Panc1 (cell line): ENCODE measurements at regions not wholly inside any gene's neighbourhood (a gene's known extent, or its start where the extent isn't known, plus 50 kb on each side); places are given as distances from the start of the nearest gene placed in this dataset.

Experiments used
- ATAC-seq: fragments of 200-7000 bp; cut with Tn5 transposase; 2 replicates; pipeline ENCODE4 v1.9.1; 2020; ENCODE audit warnings: mild to moderate bottlenecking, moderate library complexity
- BruUV-seq: library from RNA; stranded (reverse); fragments of 400-500 nt; replicated peaks from 2 replicates; lab custom pipeline; 2021; lab: Mats Ljungman, UMichigan
- CTCF ChIA-PET: fragments of 300-600 bp; sonication (Branson Sonifier 250); formaldehyde crosslinking; loops from one replicate; lab custom pipeline; 2022; ENCODE audit warnings: antibody characterized with exemption; lab: Charles Lee
- POLR2A ChIA-PET: fragments of 300-600 bp; sonication (Branson Sonifier 250); formaldehyde crosslinking; loops from one replicate; lab custom pipeline; 2022; ENCODE audit warnings: antibody characterized with exemption; lab: Charles Lee
- DNase-seq: peaks from one replicate; pipeline ENCODE4 v3.0.0-alpha.2; 2010; ENCODE audit warnings: low read depth, low spot score
- H3K27ac ChIP-seq: 2 replicates; pipeline ENCODE4 v1.5.1; 2011; ENCODE audit warnings: mild to moderate bottlenecking, low read length, inconsistent platforms
- H3K27me3 ChIP-seq: fragments of 200-500 bp; sonication (Bioruptor generic); 2 replicates; pipeline ENCODE4 v1.6.0; 2014; ENCODE audit warnings: low read length, inconsistent platforms; ENCODE audit not compliant: control insufficient read depth, insufficient read depth
- H3K36me3 ChIP-seq: fragments of 200-500 bp; sonication (Bioruptor generic); 2 replicates; pipeline ENCODE4 v1.5.1; 2014; ENCODE audit warnings: inconsistent platforms, mild to moderate bottlenecking, low read length, moderate library complexity; ENCODE audit not compliant: control insufficient read depth, insufficient read depth
- H3K4me1 ChIP-seq: 2 replicates; pipeline ENCODE4 v1.5.1; 2011; ENCODE audit warnings: inconsistent platforms, mild to moderate bottlenecking, low read length, moderate library complexity; ENCODE audit not compliant: control insufficient read depth, insufficient read depth
- H3K4me3 ChIP-seq, 2 experiments: 2 replicates each; pipeline ENCODE4 v1.5.1; 2011 to 2012; ENCODE audit warnings: low read depth in 2 of 2, low read length in 2 of 2, mild to moderate bottlenecking in 2 of 2, inconsistent platforms in 1 of 2, moderate library complexity in 1 of 2
- H3K9me3 ChIP-seq: fragments of 200-500 bp; sonication (Bioruptor generic); 2 replicates; pipeline ENCODE4 v1.5.1; 2014; ENCODE audit warnings: low read depth, mild to moderate bottlenecking, inconsistent platforms, low read length, moderate library complexity; ENCODE audit not compliant: control insufficient read depth, insufficient read depth
- CTCF ChIP-seq: fragments of 450-650 bp; IDR thresholded peaks from 2 replicates; pipeline ENCODE4 v1.5.1; 2017; ENCODE audit warnings: mild to moderate bottlenecking
- POLR2AphosphoS5 ChIP-seq: IDR thresholded peaks from 2 replicates; pipeline ENCODE4 v1.6.1; 2012; ENCODE audit warnings: mild to moderate bottlenecking, low read depth, low read length, moderate library complexity
- SIN3A ChIP-seq: IDR thresholded peaks from 2 replicates; pipeline ENCODE4 v1.6.1; 2012; ENCODE audit warnings: low read depth, mild to moderate bottlenecking, low read length, moderate library complexity, borderline replicate concordance; ENCODE audit not compliant: insufficient read depth
- TCF7L2 ChIP-seq: IDR thresholded peaks from 2 replicates; pipeline ENCODE4 v1.6.1; 2011; ENCODE audit warnings: mild to moderate bottlenecking, low read depth, low read length, inconsistent platforms
- in situ Hi-C: cut with HindIII; loops from 2 replicates; pipeline ENCODE4 v1.10.0; 2016; ENCODE audit warnings: low sequenced_read_pairs, low pct_unique_long_range_greater_than_20kb
- intact Hi-C: fragments of 100-400 bp; cut with micrococcal nuclease; formaldehyde crosslinking; loops from one replicate; pipeline ENCODE4 v1.10.0; 2022; ENCODE audit not compliant: unreplicated experiment
- TF ChIP-seq, protein P1 (sequence below), 2 experiments: IDR thresholded peaks; 2 replicates each; pipeline ENCODE4 v1.6.1; 2011 to 2012; ENCODE audit warnings: low read depth in 2 of 2, control low read depth in 1 of 2, low read length in 1 of 2, mild to moderate bottlenecking in 1 of 2, moderate library complexity in 1 of 2; ENCODE audit not compliant: insufficient read depth in 1 of 2

GRCh38 chr20:47427746-47428145, 71.2 kb upstream of the ZMYND8 start:
- intact Hi-C loops = no loop called here
- CTCF ChIA-PET = no interaction called here
- no peak for ATAC-seq

GRCh38 chr20:47428164-47428563, 71.7 kb upstream of the ZMYND8 start:
- H3K4me1 ChIP-seq = peaks cover 5% of the 10 kb centered on the region; the same call in 1 of the 2 replicates
- ChIA-PET POLR2A (no interaction called here), CTCF (interaction anchor here (0.7 kb wide), 2 partner anchors 74 to 259 kb away, joined by 4 to 5 read pairs; partner anchors contain the start of gene NCOA3)
- H3K36me3 ChIP-seq = no peaks in the 10 kb centered on the region
- in situ Hi-C loops (no loop called here), intact Hi-C loops (no loop called here)
- ATAC-seq = no peak
- no peak overlapping the region for H3K27ac ChIP-seq
- no peaks in the 10 kb centered on the region for H3K9me3 ChIP-seq
- no peak overlapping the region for H3K4me3 ChIP-seq
- no peaks in the 10 kb centered on the region for H3K27me3 ChIP-seq
- TF ChIP-seq, protein P1, sequence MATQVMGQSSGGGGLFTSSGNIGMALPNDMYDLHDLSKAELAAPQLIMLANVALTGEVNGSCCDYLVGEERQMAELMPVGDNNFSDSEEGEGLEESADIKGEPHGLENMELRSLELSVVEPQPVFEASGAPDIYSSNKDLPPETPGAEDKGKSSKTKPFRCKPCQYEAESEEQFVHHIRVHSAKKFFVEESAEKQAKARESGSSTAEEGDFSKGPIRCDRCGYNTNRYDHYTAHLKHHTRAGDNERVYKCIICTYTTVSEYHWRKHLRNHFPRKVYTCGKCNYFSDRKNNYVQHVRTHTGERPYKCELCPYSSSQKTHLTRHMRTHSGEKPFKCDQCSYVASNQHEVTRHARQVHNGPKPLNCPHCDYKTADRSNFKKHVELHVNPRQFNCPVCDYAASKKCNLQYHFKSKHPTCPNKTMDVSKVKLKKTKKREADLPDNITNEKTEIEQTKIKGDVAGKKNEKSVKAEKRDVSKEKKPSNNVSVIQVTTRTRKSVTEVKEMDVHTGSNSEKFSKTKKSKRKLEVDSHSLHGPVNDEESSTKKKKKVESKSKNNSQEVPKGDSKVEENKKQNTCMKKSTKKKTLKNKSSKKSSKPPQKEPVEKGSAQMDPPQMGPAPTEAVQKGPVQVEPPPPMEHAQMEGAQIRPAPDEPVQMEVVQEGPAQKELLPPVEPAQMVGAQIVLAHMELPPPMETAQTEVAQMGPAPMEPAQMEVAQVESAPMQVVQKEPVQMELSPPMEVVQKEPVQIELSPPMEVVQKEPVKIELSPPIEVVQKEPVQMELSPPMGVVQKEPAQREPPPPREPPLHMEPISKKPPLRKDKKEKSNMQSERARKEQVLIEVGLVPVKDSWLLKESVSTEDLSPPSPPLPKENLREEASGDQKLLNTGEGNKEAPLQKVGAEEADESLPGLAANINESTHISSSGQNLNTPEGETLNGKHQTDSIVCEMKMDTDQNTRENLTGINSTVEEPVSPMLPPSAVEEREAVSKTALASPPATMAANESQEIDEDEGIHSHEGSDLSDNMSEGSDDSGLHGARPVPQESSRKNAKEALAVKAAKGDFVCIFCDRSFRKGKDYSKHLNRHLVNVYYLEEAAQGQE (IDR thresholded peaks at IDR 0.05; ENCODE audit: insufficient read depth in 1 of 2, low read depth in 2 of 2, low read length in 1 of 2) = no peak
- TF ChIP-seq POLR2AphosphoS5 (no peak), CTCF (no peak), TCF7L2 (no peak), SIN3A (no peak)
- BruUV-seq = no TSS peak
- no peak for DNase-seq

More at GRCh38 chr20:47427746-47428145, 71.2 kb upstream of the ZMYND8 start:
- DNase-seq = no peak
- POLR2A ChIA-PET = no interaction called here
- Histone ChIP-seq H3K4me1 (peaks cover 5% of the 10 kb centered on the region; the same call in 1 of the 2 replicates), H3K4me3 (no peak overlapping the region), H3K9me3 (no peaks in the 10 kb centered on the region), H3K27ac (no peak overlapping the region), H3K27me3 (no peaks in the 10 kb centered on the region), H3K36me3 (no peaks in the 10 kb centered on the region)
- in situ Hi-C loops = no loop called here
- BruUV-seq = no TSS peak
- no peak for TF ChIP-seq POLR2AphosphoS5
- TF ChIP-seq CTCF = no peak
